HEK293T (cell line): ENCODE measurements at regions not wholly inside any gene's neighbourhood (a gene's known extent, or its start where the extent isn't known, plus 50 kb on each side); places are given as distances from the start of the nearest gene placed in this dataset.

Source experiments
- CTCF ChIA-PET: fragments of 350-600 bp; formaldehyde crosslinking; extraction: SDS; loops from one replicate; lab custom pipeline; 2021; ENCODE audit warnings: antibody characterized with exemption, inconsistent platforms; lab: Yijun Ruan, JAX
- POLR2A ChIA-PET: fragments of 350-600 bp; formaldehyde crosslinking; extraction: SDS; loops from one replicate; lab custom pipeline; 2020; ENCODE audit warnings: antibody characterized with exemption, inconsistent platforms; lab: Yijun Ruan, JAX
- DNase-seq: peaks from one replicate; pipeline ENCODE4 v3.0.0; 2012; ENCODE audit warnings: mixed read lengths; ENCODE audit errors: extremely low spot score
- ARNT ChIP-seq: fragments of 450-650 bp; IDR thresholded peaks from 2 replicates; pipeline ENCODE4 v1.6.1; 2017; ENCODE audit warnings: mild to moderate bottlenecking
- BHLHE40 ChIP-seq: fragments of 450-650 bp; IDR thresholded peaks from 2 replicates; pipeline ENCODE4 v1.6.1; 2016; ENCODE audit warnings: mild to moderate bottlenecking, moderate library complexity, borderline replicate concordance
- CTBP1 ChIP-seq: fragments of 450-650 bp; IDR thresholded peaks from 2 replicates; pipeline ENCODE4 v1.6.1; 2016; ENCODE audit warnings: borderline replicate concordance
- ELF4 ChIP-seq: fragments of 450-650 bp; IDR thresholded peaks from 2 replicates; pipeline ENCODE4 v1.6.1; 2017; ENCODE audit warnings: antibody characterized with exemption
- FOXA1 ChIP-seq: fragments of 450-650 bp; IDR thresholded peaks from 2 replicates; pipeline ENCODE4 v1.6.1; 2016; ENCODE audit warnings: mild to moderate bottlenecking
- FOXK2 ChIP-seq: fragments of 450-650 bp; IDR thresholded peaks from 2 replicates; pipeline ENCODE4 v1.6.1; 2016; ENCODE audit warnings: mild to moderate bottlenecking
- FOXM1 ChIP-seq: fragments of 450-650 bp; IDR thresholded peaks from 2 replicates; pipeline ENCODE4 v1.6.1; 2017; ENCODE audit warnings: mild to moderate bottlenecking, borderline replicate concordance
- HDGF ChIP-seq: fragments of 450-650 bp; IDR thresholded peaks from 2 replicates; pipeline ENCODE4 v1.6.1; 2017; ENCODE audit warnings: antibody characterized with exemption, borderline replicate concordance
- L3MBTL2 ChIP-seq: fragments of 450-650 bp; conservative IDR thresholded peaks from 2 replicates; pipeline ENCODE4 v1.6.1; 2016; ENCODE audit warnings: mild to moderate bottlenecking
- LEF1 ChIP-seq: fragments of 450-650 bp; IDR thresholded peaks from 2 replicates; pipeline ENCODE4 v1.6.1; 2017; ENCODE audit warnings: mild to moderate bottlenecking, borderline replicate concordance
- NFRKB ChIP-seq: fragments of 450-650 bp; IDR thresholded peaks from 2 replicates; pipeline ENCODE4 v1.6.1; 2016; ENCODE audit warnings: mild to moderate bottlenecking, moderate library complexity
- PKNOX1 ChIP-seq: fragments of 450-650 bp; IDR thresholded peaks from 2 replicates; pipeline ENCODE4 v1.6.1; 2016
- SP1 ChIP-seq: fragments of 450-650 bp; IDR thresholded peaks from 2 replicates; pipeline ENCODE4 v1.6.1; 2017
- SUZ12 ChIP-seq: fragments of 450-650 bp; IDR thresholded peaks from 2 replicates; pipeline ENCODE4 v1.6.1; 2016; ENCODE audit warnings: mild to moderate bottlenecking
- TARDBP ChIP-seq: fragments of 450-650 bp; IDR thresholded peaks from 2 replicates; pipeline ENCODE4 v1.6.1; 2016
- ZNF384 ChIP-seq: fragments of 450-650 bp; IDR thresholded peaks from 2 replicates; pipeline ENCODE4 v1.6.1; 2016

GRCh38 chr2:161102770-161103450 is 57.3 kb upstream of the TANK start:
- no peak for DNase-seq
- ChIA-PET POLR2A (no interaction called here), CTCF (no interaction called here)
- TF ChIP-seq FOXA1 (no peak), CTBP1 (no peak), HDGF (no peak), BHLHE40 (no peak), ELF4 (no peak), LEF1 (no peak), FOXK2 (no peak), L3MBTL2 (no peak), FOXM1 (no peak), PKNOX1 (no peak), ARNT (no peak), SP1 (no peak), NFRKB (no peak)

GRCh38 chr2:161103451-161103831 is 56.8 kb upstream of the TANK start:
- no peak for DNase-seq
- ChIA-PET CTCF (no interaction called here), POLR2A (no interaction called here)
- TF ChIP-seq ZNF384 (no peak), BHLHE40 (no peak), LEF1 (no peak), SUZ12 (no peak), TARDBP (no peak), ARNT (no peak), NFRKB (no peak), SP1 (no peak), HDGF (no peak), FOXM1 (no peak), PKNOX1 (no peak)

GRCh38 chr2:161104054-161104553 is 56.1 kb upstream of the TANK start:
- ChIA-PET CTCF (no interaction called here), POLR2A (interaction anchor here (1.4 kb wide), 1 partner anchor 19 kb away, joined by 3 read pairs; no protein-coding TSS in a partner anchor)
- TF ChIP-seq CTBP1 (no peak), HDGF (no peak), PKNOX1 (no peak), BHLHE40 (no peak), ZNF384 (no peak), TARDBP (no peak), FOXA1 (no peak), SP1 (no peak)
- no peak for DNase-seq

GRCh38 chr2:161107265-161107664 is 53.0 kb upstream of the TANK start:
- POLR2A ChIA-PET: no interaction called here
- no peak for DNase-seq
- TF ChIP-seq L3MBTL2 (no peak), FOXM1 (no peak), ARNT (no peak), TARDBP (no peak), FOXA1 (no peak), CTBP1 (no peak)
- CTCF ChIA-PET: no interaction called here
